ENCODE measurements at regions not wholly inside any gene's neighbourhood (a gene's known extent, or its start where the extent isn't known, plus 50 kb on each side); places are given as distances from the start of the nearest gene placed in this dataset.

GRCh38 chr2:19120181-19120580 lies 238.2 kb downstream of the OSR1 start:
- TF ChIP-seq SALL1 (CRISPR knock-in tag; IDR thresholded peaks at IDR 0.05) (no peak), DMTF1 (CRISPR knock-in tag; IDR thresholded peaks at IDR 0.05) (no peak)
